SK-N-SH treated with all-trans-retinoic acid at 6 μM for 48 hours (cell line): ENCODE measurements at regions not wholly inside any gene's neighbourhood (a gene's known extent, or its start where the extent isn't known, plus 50 kb on each side); places are given as distances from the start of the nearest gene placed in this dataset.

ENCODE experiments used
- ATAC-seq: fragments of 200-7000 bp; cut with Tn5 transposase; 3 replicates; pipeline ENCODE4 v1.9.1; 2020; ENCODE audit warnings: mild to moderate bottlenecking, moderate library complexity
- ARNTL ChIP-seq: fragments of 450-650 bp; formaldehyde crosslinking; IDR thresholded peaks from 2 replicates; pipeline ENCODE4 v1.5.0; 2020; ENCODE audit warnings: low read depth, mild to moderate bottlenecking, moderate library complexity, borderline replicate concordance
- BACH2 ChIP-seq: fragments of 250-450 bp; sonication (Bioruptor Pico); IDR thresholded peaks from 2 replicates; pipeline ENCODE4 v1.9.0; 2021; ENCODE audit warnings: mild to moderate bottlenecking, borderline replicate concordance
- CREB5 ChIP-seq: fragments of 250-450 bp; sonication (Bioruptor Pico); IDR thresholded peaks from 2 replicates; pipeline ENCODE4 v1.5.1; 2020; ENCODE audit warnings: low read depth, mild to moderate bottlenecking, moderate library complexity
- CSDC2 ChIP-seq: fragments of 250-450 bp; sonication (Bioruptor Pico); IDR thresholded peaks from 2 replicates; pipeline ENCODE4 v1.5.0; 2020; ENCODE audit warnings: mild to moderate bottlenecking, moderate library complexity
- CSRNP3 ChIP-seq: fragments of 250-450 bp; sonication (Bioruptor Pico); IDR thresholded peaks from 2 replicates; pipeline ENCODE4 v1.5.1; 2021; ENCODE audit warnings: mild to moderate bottlenecking, moderate library complexity
- GLIS3 ChIP-seq: fragments of 250-450 bp; sonication (Bioruptor Pico); IDR thresholded peaks from 2 replicates; pipeline ENCODE4 v1.5.0; 2020; ENCODE audit warnings: mild to moderate bottlenecking, moderate library complexity
- ISL1 ChIP-seq: fragments of 250-450 bp; sonication (Bioruptor Pico); IDR thresholded peaks from 2 replicates; pipeline ENCODE4 v2.1.2; 2022; ENCODE audit warnings: mild to moderate bottlenecking, moderate library complexity
- OSR1 ChIP-seq: fragments of 250-450 bp; sonication (Bioruptor Pico); IDR thresholded peaks from 2 replicates; pipeline ENCODE4 v1.8.0; 2022; ENCODE audit warnings: moderate library complexity, mild to moderate bottlenecking, inconsistent platforms
- PATZ1 ChIP-seq: fragments of 250-450 bp; sonication (Bioruptor Pico); IDR thresholded peaks from 2 replicates; pipeline ENCODE4 v1.8.0; 2020; ENCODE audit warnings: mild to moderate bottlenecking, moderate library complexity, borderline replicate concordance
- POU6F1 ChIP-seq: fragments of 250-450 bp; sonication (Bioruptor Pico); IDR thresholded peaks from 2 replicates; pipeline ENCODE4 v1.8.0; 2021; ENCODE audit warnings: low read depth, mild to moderate bottlenecking, moderate library complexity, borderline replicate concordance
- PPARA ChIP-seq: fragments of 250-450 bp; sonication (Bioruptor Pico); IDR thresholded peaks from 2 replicates; pipeline ENCODE4 v1.5.0; 2020; ENCODE audit warnings: mild to moderate bottlenecking, borderline replicate concordance
- RARB ChIP-seq: fragments of 250-450 bp; sonication (Bioruptor Pico); IDR thresholded peaks from 2 replicates; pipeline ENCODE4 v1.8.0; 2021; ENCODE audit warnings: mild to moderate bottlenecking, moderate library complexity
- TCF4 ChIP-seq: fragments of 250-450 bp; sonication (Bioruptor Pico); IDR thresholded peaks from 2 replicates; pipeline ENCODE4 v1.8.0; 2021; ENCODE audit warnings: mild to moderate bottlenecking, moderate library complexity, borderline replicate concordance
- TSHZ2 ChIP-seq: fragments of 250-450 bp; sonication (Bioruptor Pico); IDR thresholded peaks from 2 replicates; pipeline ENCODE4 v1.5.0; 2020; ENCODE audit warnings: mild to moderate bottlenecking, moderate library complexity
- ZC3H10 ChIP-seq: fragments of 250-450 bp; sonication (Bioruptor Pico); IDR thresholded peaks from 2 replicates; pipeline ENCODE4 v1.5.1; 2021; ENCODE audit warnings: mild to moderate bottlenecking, moderate library complexity
- ZFP3 ChIP-seq: fragments of 250-450 bp; sonication (Bioruptor Pico); IDR thresholded peaks from 2 replicates; pipeline ENCODE4 v1.5.0; 2020; ENCODE audit warnings: mild to moderate bottlenecking, moderate library complexity
- ZFP30 ChIP-seq: fragments of 450-650 bp; formaldehyde crosslinking; IDR thresholded peaks from 2 replicates; pipeline ENCODE4 v1.5.0; 2022; ENCODE audit warnings: mild to moderate bottlenecking, moderate library complexity
- ZNF565 ChIP-seq: fragments of 450-650 bp; formaldehyde crosslinking; conservative IDR thresholded peaks from 2 replicates; pipeline ENCODE4 v1.5.0; 2020; ENCODE audit warnings: low read depth, mild to moderate bottlenecking, moderate library complexity
- ZNF70 ChIP-seq: fragments of 450-650 bp; formaldehyde crosslinking; IDR thresholded peaks from 2 replicates; pipeline ENCODE4 v1.5.0; 2020; ENCODE audit warnings: mild to moderate bottlenecking, moderate library complexity
- ZNF8 ChIP-seq: fragments of 450-650 bp; formaldehyde crosslinking; IDR thresholded peaks from 2 replicates; pipeline ENCODE4 v1.5.0; 2020; ENCODE audit warnings: mild to moderate bottlenecking, moderate library complexity

GRCh38 chr2:8067784-8068336 lies 614.0 kb upstream of the ID2 start (continued):
- TF ChIP-seq PATZ1 (no peak), ISL1 (CRISPR knock-in tag) (no peak), RARB (no peak), CSRNP3 (CRISPR knock-in tag) (no peak), OSR1 (CRISPR knock-in tag) (no peak), CREB5 (CRISPR knock-in tag) (no peak), CSDC2 (CRISPR knock-in tag) (no peak)
- TF ChIP-seq, all 23 proteins: peak for 0

GRCh38 chr2:8072907-8073306 lies 608.9 kb upstream of the ID2 start:
- TF ChIP-seq ZNF8 (no peak), OSR1 (CRISPR knock-in tag) (no peak), GLIS3 (no peak), CSRNP3 (CRISPR knock-in tag) (no peak), TCF4 (CRISPR knock-in tag) (no peak), ZNF565 (CRISPR knock-in tag) (no peak), ZC3H10 (CRISPR knock-in tag) (no peak), BACH2 (no peak), ZFP3 (CRISPR knock-in tag) (no peak), ARNTL (CRISPR knock-in tag) (no peak), PATZ1 (no peak), PPARA (CRISPR knock-in tag) (no peak), POU6F1 (CRISPR knock-in tag) (no peak), ZFP30 (CRISPR knock-in tag) (no peak), ISL1 (CRISPR knock-in tag) (no peak), CREB5 (CRISPR knock-in tag) (no peak), CSDC2 (CRISPR knock-in tag) (no peak), ZNF70 (no peak), TSHZ2 (CRISPR knock-in tag) (no peak)
- ATAC-seq, result no peak
